ENCODE measurements at regions not wholly inside any gene's neighbourhood (a gene's known extent, or its start where the extent isn't known, plus 50 kb on each side); places are given as distances from the start of the nearest gene placed in this dataset.
"Not testable (repeated sequence)": the region's sequence is repeated elsewhere in the genome, so short reads cannot be mapped to it uniquely, and the experiment has no call there.

- not testable (repeated sequence) for H3K27ac ChIP-seq (ENCODE audit: low read length); H3K27me3 ChIP-seq (ENCODE audit: control insufficient read depth in 1 of 2, insufficient read depth in 2 of 2, low read length in 2 of 2); H3K9ac ChIP-seq (ENCODE audit: low read length in 2 of 2); H3K9me3 ChIP-seq (ENCODE audit: control insufficient read depth in 2 of 2, low read length in 2 of 2); H3K36me3 ChIP-seq (ENCODE audit: control insufficient read depth in 2 of 2, insufficient read depth in 2 of 2, low read length in 2 of 2); H3K4me1 ChIP-seq (ENCODE audit: control insufficient read depth, insufficient read depth, low read length); H3K4me3 ChIP-seq (ENCODE audit: low read length in 2 of 2)
These were observed 214.4 kb downstream of the BANP start for GRCh38 chr16:88165683-88166082.

DNA sequence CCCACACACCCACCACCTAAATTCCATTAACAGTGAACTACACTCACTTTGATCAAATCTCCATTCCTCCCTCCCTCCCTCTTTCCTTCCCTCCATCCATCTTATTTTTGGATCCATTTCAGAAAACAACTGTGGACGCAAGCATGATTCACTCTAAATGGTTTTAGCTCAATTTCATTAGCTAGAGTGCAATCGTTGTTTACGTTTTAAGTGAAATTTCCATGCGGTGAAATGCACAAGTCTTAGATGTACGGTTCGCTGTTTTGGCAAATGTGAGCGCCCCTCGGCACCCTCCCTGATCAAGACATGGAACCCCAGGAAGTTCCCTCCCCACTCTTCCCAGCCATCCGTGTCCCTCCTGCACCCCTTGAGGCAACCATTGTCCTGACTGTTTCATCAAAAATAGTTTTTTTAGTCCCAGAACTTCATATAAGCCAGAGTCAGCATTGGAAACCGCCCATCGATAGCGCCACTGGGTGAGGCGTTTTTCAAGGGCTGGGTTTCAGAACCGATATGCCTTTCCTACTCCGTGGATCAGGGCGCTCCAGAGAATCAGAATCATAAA, 215.1 kb downstream of the BANP start:
- not testable (repeated sequence) for H3K27ac ChIP-seq (ENCODE audit: low read length); H3K36me3 ChIP-seq (ENCODE audit: control insufficient read depth in 2 of 2, insufficient read depth in 2 of 2, low read length in 2 of 2); H3K4me3 ChIP-seq (ENCODE audit: low read length in 2 of 2); H3K4me1 ChIP-seq (ENCODE audit: control insufficient read depth, insufficient read depth, low read length); H3K27me3 ChIP-seq (ENCODE audit: control insufficient read depth in 1 of 2, insufficient read depth in 2 of 2, low read length in 2 of 2); H3K9ac ChIP-seq (ENCODE audit: low read length in 2 of 2); H3K9me3 ChIP-seq (ENCODE audit: control insufficient read depth in 2 of 2, low read length in 2 of 2)

DNA sequence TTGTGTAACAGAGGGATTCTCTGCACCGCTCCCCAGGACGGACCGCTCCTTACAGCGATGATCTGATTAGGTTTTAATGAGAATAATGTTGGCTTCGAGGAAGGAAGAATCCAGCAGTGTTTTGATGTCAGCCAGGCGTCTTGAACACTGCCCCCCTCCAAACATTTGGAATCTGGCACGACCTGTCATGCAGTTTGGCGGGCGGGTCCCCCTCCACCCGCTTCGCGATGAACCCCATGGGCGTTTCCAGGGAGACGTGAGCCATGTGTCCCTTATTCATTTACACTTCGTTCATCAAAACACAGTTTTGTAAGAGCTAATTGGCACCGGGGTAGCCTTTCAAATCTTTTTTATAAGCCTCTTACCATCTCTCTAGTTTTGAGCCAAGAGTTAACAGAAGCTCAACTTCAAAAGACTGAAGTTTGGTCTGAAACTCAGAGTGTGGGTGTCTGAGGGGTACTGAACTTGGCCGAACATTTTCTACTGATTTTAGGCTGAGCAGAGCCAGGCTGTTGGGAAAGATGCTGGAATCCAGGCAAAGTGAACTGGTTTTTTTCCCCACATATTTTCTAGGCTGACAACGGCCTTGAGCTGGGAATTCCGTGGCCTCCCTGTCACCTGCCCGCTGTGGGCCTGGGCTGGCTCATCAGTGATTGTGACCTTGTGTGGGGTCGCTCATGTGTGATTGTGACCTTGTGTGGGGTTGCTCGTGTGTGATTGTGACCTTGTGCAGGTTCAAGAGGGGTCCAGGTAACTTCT, 214.8 kb upstream of the ZNF469 start:
- not testable (repeated sequence) for H3K4me1 ChIP-seq (ENCODE audit: control insufficient read depth, insufficient read depth, low read length); H3K27ac ChIP-seq (ENCODE audit: low read length); H3K4me3 ChIP-seq (ENCODE audit: low read length in 2 of 2); H3K36me3 ChIP-seq (ENCODE audit: control insufficient read depth in 2 of 2, insufficient read depth in 2 of 2, low read length in 2 of 2); H3K9me3 ChIP-seq (ENCODE audit: control insufficient read depth in 2 of 2, low read length in 2 of 2); H3K27me3 ChIP-seq (ENCODE audit: control insufficient read depth in 1 of 2, insufficient read depth in 2 of 2, low read length in 2 of 2); H3K9ac ChIP-seq (ENCODE audit: low read length in 2 of 2)

DNA sequence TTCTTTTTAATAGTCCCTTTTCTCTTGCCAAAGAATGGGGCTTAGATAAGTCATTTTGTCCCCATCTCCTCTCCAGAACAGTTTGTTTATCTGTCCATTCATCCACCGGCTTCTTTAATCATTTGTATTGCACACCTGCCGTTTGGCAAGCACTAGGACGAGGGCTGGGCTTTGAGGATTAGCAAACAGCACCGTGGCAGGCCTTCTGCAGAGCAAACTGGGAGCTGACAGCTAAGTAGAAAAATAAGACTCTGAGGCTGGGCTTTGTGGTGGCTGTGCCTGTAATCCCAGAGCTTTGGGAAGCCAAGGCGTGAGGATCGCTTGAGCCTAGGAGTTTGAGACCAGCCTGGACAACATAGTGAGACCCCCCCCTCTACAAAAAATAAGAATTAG, 214.2 kb upstream of the ZNF469 start:
- not testable (repeated sequence) for H3K9ac ChIP-seq (ENCODE audit: low read length in 2 of 2); H3K27me3 ChIP-seq (ENCODE audit: control insufficient read depth in 1 of 2, insufficient read depth in 2 of 2, low read length in 2 of 2); H3K4me3 ChIP-seq (ENCODE audit: low read length in 2 of 2); H3K9me3 ChIP-seq (ENCODE audit: control insufficient read depth in 2 of 2, low read length in 2 of 2); H3K27ac ChIP-seq (ENCODE audit: low read length); H3K36me3 ChIP-seq (ENCODE audit: control insufficient read depth in 2 of 2, insufficient read depth in 2 of 2, low read length in 2 of 2); H3K4me1 ChIP-seq (ENCODE audit: control insufficient read depth, insufficient read depth, low read length)

GRCh38 chr16:88169136-88169830, 213.5 kb upstream of the ZNF469 start:
- H3K4me1 ChIP-seq (ENCODE audit: control insufficient read depth, insufficient read depth, low read length); H3K4me3 ChIP-seq (ENCODE audit: low read length in 2 of 2); H3K36me3 ChIP-seq (ENCODE audit: control insufficient read depth in 2 of 2, insufficient read depth in 2 of 2, low read length in 2 of 2); H3K9ac ChIP-seq (ENCODE audit: low read length in 2 of 2); H3K27ac ChIP-seq (ENCODE audit: low read length); H3K9me3 ChIP-seq (ENCODE audit: control insufficient read depth in 2 of 2, low read length in 2 of 2); H3K27me3 ChIP-seq (ENCODE audit: control insufficient read depth in 1 of 2, insufficient read depth in 2 of 2, low read length in 2 of 2): not testable (repeated sequence)

DNA sequence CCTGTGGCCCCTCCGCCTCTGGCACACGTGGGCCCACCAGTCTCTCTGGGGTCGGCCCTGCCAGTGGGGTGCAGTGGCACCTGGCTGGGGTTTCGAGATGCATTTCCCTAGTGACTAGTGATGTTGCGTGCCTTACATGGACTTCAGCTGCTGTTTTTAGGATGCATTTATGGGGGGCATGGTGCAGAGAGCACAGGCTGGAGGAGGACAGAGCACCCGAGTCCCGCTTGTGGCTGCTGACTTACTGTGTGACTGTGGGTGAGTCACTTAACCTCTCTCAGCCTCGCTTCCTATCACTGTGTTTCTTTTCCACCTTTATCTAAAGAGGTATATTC, 213.0 kb upstream of the ZNF469 start:
- H3K36me3 ChIP-seq (ENCODE audit: control insufficient read depth in 2 of 2, insufficient read depth in 2 of 2, low read length in 2 of 2); H3K27ac ChIP-seq (ENCODE audit: low read length); H3K4me1 ChIP-seq (ENCODE audit: control insufficient read depth, insufficient read depth, low read length); H3K27me3 ChIP-seq (ENCODE audit: control insufficient read depth in 1 of 2, insufficient read depth in 2 of 2, low read length in 2 of 2); H3K4me3 ChIP-seq (ENCODE audit: low read length in 2 of 2); H3K9ac ChIP-seq (ENCODE audit: low read length in 2 of 2); H3K9me3 ChIP-seq (ENCODE audit: control insufficient read depth in 2 of 2, low read length in 2 of 2): not testable (repeated sequence)

DNA sequence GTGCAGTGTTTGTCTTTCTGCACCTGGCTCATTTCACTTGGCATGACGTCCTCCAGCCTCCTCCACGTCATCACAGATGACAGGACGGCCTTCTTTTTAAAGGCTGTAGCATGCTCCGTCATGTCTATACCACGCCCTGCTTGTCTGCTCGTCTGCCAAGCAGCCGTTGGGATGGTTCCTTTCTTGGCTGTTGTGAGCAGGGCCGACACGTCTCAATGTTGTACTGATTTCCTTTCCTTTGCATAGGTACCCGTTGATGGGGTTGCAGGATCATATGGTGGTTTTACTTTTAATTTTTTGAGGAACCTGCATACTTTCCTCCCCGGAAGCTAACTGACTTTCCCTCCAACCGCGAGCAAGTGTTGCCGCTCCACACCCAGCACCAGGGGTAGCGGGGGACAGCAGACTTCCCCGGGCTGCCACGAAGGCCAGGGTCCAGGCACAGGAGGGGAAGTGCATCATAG, 212.2 kb upstream of the ZNF469 start:
- peaks cover 0 to 2% of the 10 kb centered on the region in 2 donors for H3K27me3 ChIP-seq (ENCODE audit: control insufficient read depth in 1 of 2, insufficient read depth in 2 of 2, low read length in 2 of 2)
- H3K36me3 ChIP-seq (ENCODE audit: control insufficient read depth in 2 of 2, insufficient read depth in 2 of 2, low read length in 2 of 2) = no peaks in the 10 kb centered on the region
- no peak overlapping the region for H3K27ac ChIP-seq (ENCODE audit: low read length)
- peaks cover 3% of the 10 kb centered on the region for H3K4me1 ChIP-seq (ENCODE audit: control insufficient read depth, insufficient read depth, low read length)
- no peak overlapping the region for H3K4me3 ChIP-seq (ENCODE audit: low read length in 2 of 2)
- H3K9me3 ChIP-seq (ENCODE audit: control insufficient read depth in 2 of 2, low read length in 2 of 2) = no peaks in the 10 kb centered on the region
- no peak overlapping the region for H3K9ac ChIP-seq (ENCODE audit: low read length in 2 of 2)

- not testable (repeated sequence) for H3K9ac ChIP-seq (ENCODE audit: low read length in 2 of 2); H3K4me1 ChIP-seq (ENCODE audit: control insufficient read depth, insufficient read depth, low read length); H3K27ac ChIP-seq (ENCODE audit: low read length); H3K4me3 ChIP-seq (ENCODE audit: low read length in 2 of 2); H3K9me3 ChIP-seq (ENCODE audit: control insufficient read depth in 2 of 2, low read length in 2 of 2); H3K27me3 ChIP-seq (ENCODE audit: control insufficient read depth in 1 of 2, insufficient read depth in 2 of 2, low read length in 2 of 2); H3K36me3 ChIP-seq (ENCODE audit: control insufficient read depth in 2 of 2, insufficient read depth in 2 of 2, low read length in 2 of 2)
These were observed 211.6 kb upstream of the ZNF469 start for GRCh38 chr16:88171126-88171525.

- not testable (repeated sequence) for H3K27ac ChIP-seq (ENCODE audit: low read length); H3K9ac ChIP-seq (ENCODE audit: low read length in 2 of 2); H3K4me3 ChIP-seq (ENCODE audit: low read length in 2 of 2); H3K36me3 ChIP-seq (ENCODE audit: control insufficient read depth in 2 of 2, insufficient read depth in 2 of 2, low read length in 2 of 2); H3K4me1 ChIP-seq (ENCODE audit: control insufficient read depth, insufficient read depth, low read length); H3K9me3 ChIP-seq (ENCODE audit: control insufficient read depth in 2 of 2, low read length in 2 of 2); H3K27me3 ChIP-seq (ENCODE audit: control insufficient read depth in 1 of 2, insufficient read depth in 2 of 2, low read length in 2 of 2)
These were observed 206.6 kb upstream of the ZNF469 start for GRCh38 chr16:88176184-88176583.

DNA sequence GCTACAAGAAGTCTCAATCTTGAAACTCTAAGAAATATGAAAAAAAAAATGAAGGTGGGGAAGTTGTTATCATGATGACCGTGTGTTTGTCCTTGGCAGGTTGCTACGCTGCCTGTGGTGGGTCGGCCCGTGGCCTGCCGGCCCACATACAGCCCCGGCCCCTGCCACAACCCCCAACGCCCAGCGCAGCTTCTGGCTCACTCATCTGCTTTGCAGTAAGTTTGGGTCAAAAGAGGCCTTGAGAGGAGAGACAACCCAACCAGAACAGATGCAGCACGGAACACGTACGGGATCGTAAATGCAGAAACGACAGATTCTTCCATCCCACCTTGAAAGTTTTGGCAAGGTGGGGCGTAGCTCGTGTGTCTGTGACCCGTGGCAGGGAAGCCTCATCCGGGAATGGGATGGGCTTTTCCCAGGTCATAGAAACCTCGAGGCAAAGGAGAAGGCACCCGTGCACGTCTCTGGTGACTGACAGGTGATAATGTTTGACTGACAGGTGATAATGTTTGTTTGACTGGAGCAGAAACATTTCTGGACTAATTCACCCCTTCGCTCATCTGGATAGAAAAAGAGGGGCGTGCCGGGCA, 206.1 kb upstream of the ZNF469 start:
- not testable (repeated sequence) for H3K9me3 ChIP-seq (ENCODE audit: control insufficient read depth in 2 of 2, low read length in 2 of 2); H3K27ac ChIP-seq (ENCODE audit: low read length); H3K9ac ChIP-seq (ENCODE audit: low read length in 2 of 2); H3K4me1 ChIP-seq (ENCODE audit: control insufficient read depth, insufficient read depth, low read length); H3K4me3 ChIP-seq (ENCODE audit: low read length in 2 of 2); H3K36me3 ChIP-seq (ENCODE audit: control insufficient read depth in 2 of 2, insufficient read depth in 2 of 2, low read length in 2 of 2); H3K27me3 ChIP-seq (ENCODE audit: control insufficient read depth in 1 of 2, insufficient read depth in 2 of 2, low read length in 2 of 2)

- not testable (repeated sequence) for H3K27me3 ChIP-seq (ENCODE audit: control insufficient read depth in 1 of 2, insufficient read depth in 2 of 2, low read length in 2 of 2); H3K4me3 ChIP-seq (ENCODE audit: low read length in 2 of 2); H3K27ac ChIP-seq (ENCODE audit: low read length); H3K9ac ChIP-seq (ENCODE audit: low read length in 2 of 2); H3K9me3 ChIP-seq (ENCODE audit: control insufficient read depth in 2 of 2, low read length in 2 of 2); H3K4me1 ChIP-seq (ENCODE audit: control insufficient read depth, insufficient read depth, low read length); H3K36me3 ChIP-seq (ENCODE audit: control insufficient read depth in 2 of 2, insufficient read depth in 2 of 2, low read length in 2 of 2)
These were observed 204.5 kb upstream of the ZNF469 start for GRCh38 chr16:88178251-88178650.

Measured in stomach smooth muscle (tissue), 2 donors.